ENCODE measurements at regions not wholly inside any gene's neighbourhood (a gene's known extent, or its start where the extent isn't known, plus 50 kb on each side); places are given as distances from the start of the nearest gene placed in this dataset.

DNA sequence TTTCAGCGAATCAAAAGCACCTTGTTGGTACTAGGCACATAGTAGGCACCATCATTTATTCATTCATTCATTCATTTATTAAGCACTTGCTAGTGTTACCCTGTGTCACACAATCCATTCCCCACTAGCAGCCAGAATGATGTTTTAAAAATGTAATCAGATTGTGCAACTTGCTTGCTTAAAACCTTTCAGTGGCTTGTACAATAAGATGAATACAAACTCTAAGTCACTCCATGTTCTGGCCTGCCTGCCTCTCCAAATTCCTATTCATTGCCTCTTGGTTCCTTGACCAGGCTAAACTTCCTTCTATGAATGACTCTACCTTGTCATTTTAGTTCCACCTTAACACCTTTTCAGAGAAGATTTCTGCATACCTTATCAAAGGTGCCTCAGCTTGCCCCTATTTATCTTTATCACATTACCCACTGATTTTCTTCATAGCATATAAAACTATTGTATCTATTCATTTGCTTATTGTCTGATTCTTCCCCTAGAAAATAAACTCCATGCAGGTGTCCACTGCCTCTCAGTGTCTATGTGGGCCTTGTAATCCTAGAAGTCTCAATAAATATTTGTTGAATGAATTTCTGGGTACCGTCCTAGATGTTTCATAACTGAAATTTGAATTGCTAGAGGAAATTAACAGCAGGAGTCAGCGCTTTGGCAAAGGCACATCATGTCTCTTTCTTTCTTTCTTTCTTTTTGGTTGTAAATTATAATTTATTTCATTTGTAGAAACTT is 169.5 kb downstream of the TMEM26 start:
- no peak overlapping the region for H3K4me2 ChIP-seq (ENCODE audit: low read length)
- H3K4me1 ChIP-seq (ENCODE audit: insufficient read depth, low read length, poor library complexity, severe bottlenecking), result peaks cover 9% of the 10 kb centered on the region
- H3K9me3 ChIP-seq (ENCODE audit: low read length), result no peaks in the 10 kb centered on the region
- H3K36me3 ChIP-seq (ENCODE audit: insufficient read depth, low read length), result no peaks in the 10 kb centered on the region
- DNase-seq (ENCODE audit: low spot score), result no peak
- no peak overlapping the region for H3K27ac ChIP-seq (ENCODE audit: low read depth, low read length, poor library complexity, severe bottlenecking)
- BruUV-seq (replicated peaks), result no TSS peak
- no peak overlapping the region for H3K4me3 ChIP-seq (ENCODE audit: low read depth, low read length, poor library complexity, severe bottlenecking)
- POLR2A ChIA-PET, result no interaction called here
- H3K79me2 ChIP-seq (ENCODE audit: insufficient read depth, low read depth, low read length), result no peaks in the 10 kb centered on the region
- H4K20me1 ChIP-seq (ENCODE audit: insufficient read depth, low read length), result no peaks in the 10 kb centered on the region
- no peaks in the 10 kb centered on the region for H3K9me2 ChIP-seq (ENCODE audit: insufficient read depth, low read length)
- TF ChIP-seq, protein P1, sequence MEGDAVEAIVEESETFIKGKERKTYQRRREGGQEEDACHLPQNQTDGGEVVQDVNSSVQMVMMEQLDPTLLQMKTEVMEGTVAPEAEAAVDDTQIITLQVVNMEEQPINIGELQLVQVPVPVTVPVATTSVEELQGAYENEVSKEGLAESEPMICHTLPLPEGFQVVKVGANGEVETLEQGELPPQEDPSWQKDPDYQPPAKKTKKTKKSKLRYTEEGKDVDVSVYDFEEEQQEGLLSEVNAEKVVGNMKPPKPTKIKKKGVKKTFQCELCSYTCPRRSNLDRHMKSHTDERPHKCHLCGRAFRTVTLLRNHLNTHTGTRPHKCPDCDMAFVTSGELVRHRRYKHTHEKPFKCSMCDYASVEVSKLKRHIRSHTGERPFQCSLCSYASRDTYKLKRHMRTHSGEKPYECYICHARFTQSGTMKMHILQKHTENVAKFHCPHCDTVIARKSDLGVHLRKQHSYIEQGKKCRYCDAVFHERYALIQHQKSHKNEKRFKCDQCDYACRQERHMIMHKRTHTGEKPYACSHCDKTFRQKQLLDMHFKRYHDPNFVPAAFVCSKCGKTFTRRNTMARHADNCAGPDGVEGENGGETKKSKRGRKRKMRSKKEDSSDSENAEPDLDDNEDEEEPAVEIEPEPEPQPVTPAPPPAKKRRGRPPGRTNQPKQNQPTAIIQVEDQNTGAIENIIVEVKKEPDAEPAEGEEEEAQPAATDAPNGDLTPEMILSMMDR (conservative IDR thresholded peaks at IDR 0.05; ENCODE audit: low read length), result no peak
- TF ChIP-seq EZH2phosphoT487 (IDR thresholded peaks at IDR 0.05; ENCODE audit: borderline replicate concordance, low read depth, low read length), result no peak
- intact Hi-C loops (cut with micrococcal nuclease; ENCODE audit: unreplicated experiment), result loop anchor here (2.0 to 5.0 kb wide), 3 partner anchors 146 to 467 kb away; no protein-coding TSS in a partner anchor
- CTCF ChIA-PET (ENCODE audit: unreplicated experiment), result no interaction called here
- H2AFZ ChIP-seq (ENCODE audit: low read length), result no peak overlapping the region

DNA sequence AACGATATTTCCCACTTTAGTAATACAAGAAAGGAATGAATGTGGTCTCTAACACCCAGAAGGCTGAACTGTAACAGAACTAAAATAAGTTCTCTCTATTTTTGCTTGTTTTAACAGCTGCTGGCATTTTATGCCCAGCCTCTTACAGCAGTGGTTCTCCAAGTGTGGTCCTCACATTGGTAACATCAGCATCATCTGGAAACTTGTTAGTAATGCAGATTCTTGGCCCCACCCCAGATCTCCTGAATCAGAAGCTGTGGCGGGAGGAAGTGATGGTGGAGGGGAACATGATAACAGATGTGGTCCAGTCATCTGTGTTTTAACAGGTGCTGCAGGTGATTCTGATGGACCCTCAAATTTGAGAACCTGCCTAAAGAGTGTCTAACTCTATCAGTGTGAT is 170.1 kb downstream of the TMEM26 start:
- Histone ChIP-seq H2AFZ (ENCODE audit: low read length) (no peak overlapping the region), H4K20me1 (ENCODE audit: insufficient read depth, low read length) (no peaks in the 10 kb centered on the region), H3K9me2 (ENCODE audit: insufficient read depth, low read length) (no peaks in the 10 kb centered on the region), H3K4me2 (ENCODE audit: low read length) (no peak overlapping the region), H3K79me2 (ENCODE audit: insufficient read depth, low read depth, low read length) (no peaks in the 10 kb centered on the region), H3K4me1 (ENCODE audit: insufficient read depth, low read length, poor library complexity, severe bottlenecking) (peaks cover 9% of the 10 kb centered on the region), H3K27ac (ENCODE audit: low read depth, low read length, poor library complexity, severe bottlenecking) (no peak overlapping the region), H3K4me3 (ENCODE audit: low read depth, low read length, poor library complexity, severe bottlenecking) (no peak overlapping the region), H3K36me3 (ENCODE audit: insufficient read depth, low read length) (no peaks in the 10 kb centered on the region), H3K9me3 (ENCODE audit: low read length) (no peaks in the 10 kb centered on the region)
- ChIA-PET CTCF (ENCODE audit: unreplicated experiment) (no interaction called here), POLR2A (no interaction called here)
- intact Hi-C loops (cut with micrococcal nuclease; ENCODE audit: unreplicated experiment), result loop anchor here (5.0 kb wide), 2 partner anchors 146 to 316 kb away; no protein-coding TSS in a partner anchor
- no peak for DNase-seq (ENCODE audit: low spot score)
- TF ChIP-seq, protein P1 (conservative IDR thresholded peaks at IDR 0.05; ENCODE audit: low read length), result no peak
- TF ChIP-seq EZH2phosphoT487 (IDR thresholded peaks at IDR 0.05; ENCODE audit: borderline replicate concordance, low read depth, low read length), result no peak
- BruUV-seq (replicated peaks), result no TSS peak

DNA sequence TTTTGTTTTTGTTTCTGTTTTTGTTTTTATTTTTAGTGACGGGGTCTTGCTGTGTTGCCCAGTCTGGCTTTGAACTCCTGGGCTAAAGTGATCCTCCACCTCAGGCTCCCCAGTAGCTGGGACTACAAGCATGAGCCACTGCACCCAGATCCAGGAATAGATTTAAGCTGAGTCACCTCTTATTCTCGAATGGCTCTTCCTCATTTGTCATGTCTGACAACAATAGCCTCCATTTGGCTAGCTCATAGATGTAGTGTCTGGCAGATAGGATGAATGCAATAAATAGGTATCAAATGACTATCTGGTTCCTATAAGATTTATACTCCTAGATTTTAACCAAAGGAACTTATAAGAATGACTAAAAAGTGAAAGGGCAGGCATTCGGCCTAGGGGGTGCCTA is 172.9 kb downstream of the TMEM26 start:
- H4K20me1 ChIP-seq (ENCODE audit: insufficient read depth, low read length), result no peaks in the 10 kb centered on the region
- intact Hi-C loops (cut with micrococcal nuclease; ENCODE audit: unreplicated experiment), result loop anchor here (5.0 kb wide), 2 partner anchors 143 to 313 kb away; no protein-coding TSS in a partner anchor
- H3K27ac ChIP-seq (ENCODE audit: low read depth, low read length, poor library complexity, severe bottlenecking), result no peak overlapping the region
- no peak for DNase-seq (ENCODE audit: low spot score)
- H3K9me3 ChIP-seq (ENCODE audit: low read length), result no peaks in the 10 kb centered on the region
- ChIA-PET POLR2A (no interaction called here), CTCF (ENCODE audit: unreplicated experiment) (no interaction called here)
- no peak for TF ChIP-seq EZH2phosphoT487 (IDR thresholded peaks at IDR 0.05; ENCODE audit: borderline replicate concordance, low read depth, low read length)
- TF ChIP-seq, protein P1 (conservative IDR thresholded peaks at IDR 0.05; ENCODE audit: low read length), result no peak
- no peaks in the 10 kb centered on the region for H3K79me2 ChIP-seq (ENCODE audit: insufficient read depth, low read depth, low read length)
- no peaks in the 10 kb centered on the region for H3K4me1 ChIP-seq (ENCODE audit: insufficient read depth, low read length, poor library complexity, severe bottlenecking)
- BruUV-seq (replicated peaks), result no TSS peak
- no peak overlapping the region for H2AFZ ChIP-seq (ENCODE audit: low read length)
- no peak overlapping the region for H3K4me3 ChIP-seq (ENCODE audit: low read depth, low read length, poor library complexity, severe bottlenecking)
- H3K9me2 ChIP-seq (ENCODE audit: insufficient read depth, low read length), result no peaks in the 10 kb centered on the region
- no peak overlapping the region for H3K4me2 ChIP-seq (ENCODE audit: low read length)
- no peaks in the 10 kb centered on the region for H3K36me3 ChIP-seq (ENCODE audit: insufficient read depth, low read length)

All from OCI-LY7 (cell line).